Hindlimb muscle (tissue), 1 donor: ENCODE measurements at regions not wholly inside any gene's neighbourhood (a gene's known extent, or its start where the extent isn't known, plus 50 kb on each side); places are given as distances from the start of the nearest gene placed in this dataset.
A peak's percentile ranks its signal among the peaks of the same experiment; 100 is the strongest.

Experiments
- DNase-seq: peaks from one replicate; pipeline ENCODE4 v3.0.0-alpha.2; 2013

- DNase-seq, result no peak
Observed at GRCh38 chr17:69900829-69901228, 174.2 kb upstream of the KCNJ16 start.

GRCh38 chr17:69906306-69906705 lies 168.7 kb upstream of the KCNJ16 start:
- DNase-seq, result no peak

GRCh38 chr17:69907132-69907847 lies 167.7 kb upstream of the KCNJ16 start:
- DNase-seq, result no peak

GRCh38 chr17:69908626-69909368 lies 166.2 kb upstream of the KCNJ16 start:
- DNase-seq, result no peak

- DNase-seq, result no peak
Observed at GRCh38 chr17:69909389-69909788, 165.6 kb upstream of the KCNJ16 start.

- DNase-seq, result no peak
Observed at GRCh38 chr17:69912805-69913204, 162.2 kb upstream of the KCNJ16 start.

- no peak for DNase-seq
Observed at GRCh38 chr17:69913216-69913615, 161.8 kb upstream of the KCNJ16 start.

GRCh38 chr17:69913616-69914015 lies 161.4 kb upstream of the KCNJ16 start:
- DNase-seq, result no peak

GRCh38 chr17:69914520-69914919 lies 160.5 kb upstream of the KCNJ16 start:
- DNase-seq, result no peak

- no peak for DNase-seq
Observed at GRCh38 chr17:69916761-69917160, 158.3 kb upstream of the KCNJ16 start.

- no peak for DNase-seq
Observed at GRCh38 chr17:69918164-69918563, 156.9 kb upstream of the KCNJ16 start.

GRCh38 chr17:69919789-69920188 lies 155.2 kb upstream of the KCNJ16 start:
- DNase-seq, result no peak

- no peak for DNase-seq
Observed at GRCh38 chr17:69921046-69921445, 154.0 kb upstream of the KCNJ16 start.

- DNase-seq, result no peak
Observed at GRCh38 chr17:69928611-69929010, 146.4 kb upstream of the KCNJ16 start.

- DNase-seq, result no peak
Observed at GRCh38 chr17:69936996-69937395, 138.0 kb upstream of the KCNJ16 start.

- DNase-seq, result no peak
Observed at GRCh38 chr17:69943058-69943457, 132.0 kb upstream of the KCNJ16 start.

- DNase-seq, result no peak
Observed at GRCh38 chr17:69944406-69944805, 130.6 kb upstream of the KCNJ16 start.

- peak; percentile 85 for DNase-seq
Observed at GRCh38 chr17:69945698-69946185, 129.3 kb upstream of the KCNJ16 start.

- no peak for DNase-seq
Observed at GRCh38 chr17:69947027-69947759, 127.8 kb upstream of the KCNJ16 start.

GRCh38 chr17:69948406-69948805 lies 126.6 kb upstream of the KCNJ16 start:
- no peak for DNase-seq

GRCh38 chr17:69949496-69949895 lies 125.5 kb upstream of the KCNJ16 start:
- DNase-seq, result no peak

- DNase-seq, result peak; percentile 63
Observed at GRCh38 chr17:69949973-69950695, 124.9 kb upstream of the KCNJ16 start.
